DMS153 (cell line): ENCODE measurements at regions not wholly inside any gene's neighbourhood (a gene's known extent, or its start where the extent isn't known, plus 50 kb on each side); places are given as distances from the start of the nearest gene placed in this dataset.

ENCODE experiments used
- DNase-seq: peaks from one replicate; lab custom pipeline; 2025; lab: John Stamatoyannopoulos, UW

GRCh38 chr2:236673823-236674185 is 104.2 kb downstream of the ACKR3 start:
- no peak for DNase-seq

GRCh38 chr2:236674238-236674637 is 104.6 kb downstream of the ACKR3 start:
- no peak for DNase-seq

GRCh38 chr2:236674646-236675045 is 105.0 kb downstream of the ACKR3 start:
- no peak for DNase-seq

GRCh38 chr2:236675051-236675450 is 105.4 kb downstream of the ACKR3 start:
- no peak for DNase-seq

GRCh38 chr2:236675526-236675925 is 105.9 kb downstream of the ACKR3 start:
- DNase-seq: no peak

DNA sequence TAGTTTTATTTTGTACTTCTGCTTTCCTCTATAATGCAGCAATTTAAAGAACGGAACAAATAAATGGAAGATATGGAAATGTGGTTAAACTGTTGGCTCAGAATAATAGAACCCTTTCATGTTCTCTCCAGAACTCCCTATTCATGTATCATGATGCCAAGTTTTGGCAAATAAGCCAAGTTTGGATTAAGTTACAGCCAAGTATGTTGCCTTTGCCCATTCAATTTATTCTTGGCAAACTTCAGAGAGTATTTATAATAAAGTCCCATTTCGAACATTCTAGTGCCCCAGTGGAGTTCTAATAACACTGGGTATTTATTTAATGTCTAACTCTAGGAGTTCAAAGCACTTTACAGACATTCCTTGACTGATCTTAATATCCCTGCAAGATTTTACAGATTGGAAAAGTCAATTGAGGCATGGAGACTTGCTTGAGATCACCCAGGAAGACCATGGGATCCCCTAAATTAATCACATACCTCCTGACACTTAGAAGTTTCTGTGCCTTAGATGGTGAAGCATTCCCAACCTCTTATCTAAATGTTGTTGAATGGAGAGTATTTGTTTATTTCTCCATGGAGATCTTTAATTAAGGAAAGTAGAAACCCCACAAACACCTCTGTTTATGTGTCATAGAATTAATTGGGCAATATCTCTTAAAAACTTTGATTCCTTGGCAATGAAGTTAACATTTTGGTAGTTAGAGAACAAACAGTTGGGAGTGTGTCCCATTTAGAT is 106.7 kb downstream of the ACKR3 start:
- no peak for DNase-seq

DNA sequence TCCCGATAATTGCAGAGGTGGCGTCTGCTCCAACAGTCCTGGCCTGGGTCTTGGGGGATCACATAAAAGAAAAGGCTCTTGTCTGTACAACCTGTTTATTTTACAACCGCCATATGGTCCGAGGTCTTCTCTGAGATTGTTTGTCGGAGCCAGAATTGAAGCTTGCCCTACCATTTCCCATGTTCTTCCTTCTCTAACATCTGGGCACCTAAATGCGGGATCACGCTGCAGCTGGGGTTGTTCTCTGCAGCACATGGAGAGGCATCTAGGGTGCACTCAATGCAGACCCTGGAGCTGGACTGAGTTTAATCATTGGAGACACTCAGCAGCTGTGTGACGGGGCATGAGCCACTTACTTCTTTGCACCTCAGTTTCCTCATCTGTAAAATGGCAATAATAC is 107.7 kb downstream of the ACKR3 start:
- DNase-seq: no peak

- no peak for DNase-seq
Measured at GRCh38 chr2:236678307-236678975, 108.8 kb downstream of the ACKR3 start.

DNA sequence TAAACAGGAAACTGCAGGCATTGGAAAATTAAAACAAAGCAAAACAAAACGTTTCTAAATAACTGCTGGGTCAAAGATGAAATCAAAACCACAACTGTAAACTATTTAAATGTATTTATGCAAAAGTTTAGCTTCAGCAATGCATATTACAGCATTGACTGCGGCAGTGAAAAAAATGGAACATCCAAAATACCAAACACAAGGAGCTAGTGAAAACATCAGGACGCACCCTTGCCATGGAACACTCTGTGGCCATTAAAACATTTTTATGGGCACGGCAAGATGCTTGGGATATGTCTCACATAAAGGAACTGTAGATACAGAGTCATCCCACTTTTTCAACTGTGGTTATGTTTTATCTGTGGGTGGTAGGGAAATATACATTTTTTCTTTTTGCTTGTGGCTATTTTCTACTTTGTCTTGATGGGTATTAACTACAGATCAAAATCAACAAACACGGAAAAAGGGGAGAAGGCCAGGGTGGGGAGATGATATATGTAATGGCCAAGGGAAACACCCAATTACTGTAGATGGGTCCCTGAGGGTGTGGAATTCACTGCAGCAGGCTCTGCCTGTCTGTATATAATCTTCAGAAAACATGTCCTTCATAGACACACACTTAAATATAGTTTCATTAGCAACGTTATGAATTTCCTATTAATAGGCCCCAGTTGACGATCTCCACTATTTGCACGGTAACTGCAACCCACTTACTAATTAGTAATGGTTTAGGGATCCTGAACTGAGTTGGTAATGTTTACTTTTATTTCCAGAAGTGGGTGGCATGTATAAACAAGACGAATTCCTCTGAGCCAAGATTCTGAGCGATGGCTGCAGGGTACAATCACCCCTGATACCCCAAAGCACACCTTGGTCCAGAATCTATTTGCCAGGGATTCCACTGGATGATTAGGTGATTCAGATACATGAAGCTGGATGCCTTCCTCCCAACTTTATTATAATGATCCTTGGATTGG is 110.5 kb downstream of the ACKR3 start:
- DNase-seq: no peak

- DNase-seq: no peak
Measured at GRCh38 chr2:236682651-236683422, 113.2 kb downstream of the ACKR3 start.

GRCh38 chr2:236684504-236685256 is 115.1 kb downstream of the ACKR3 start:
- DNase-seq: no peak

DNA sequence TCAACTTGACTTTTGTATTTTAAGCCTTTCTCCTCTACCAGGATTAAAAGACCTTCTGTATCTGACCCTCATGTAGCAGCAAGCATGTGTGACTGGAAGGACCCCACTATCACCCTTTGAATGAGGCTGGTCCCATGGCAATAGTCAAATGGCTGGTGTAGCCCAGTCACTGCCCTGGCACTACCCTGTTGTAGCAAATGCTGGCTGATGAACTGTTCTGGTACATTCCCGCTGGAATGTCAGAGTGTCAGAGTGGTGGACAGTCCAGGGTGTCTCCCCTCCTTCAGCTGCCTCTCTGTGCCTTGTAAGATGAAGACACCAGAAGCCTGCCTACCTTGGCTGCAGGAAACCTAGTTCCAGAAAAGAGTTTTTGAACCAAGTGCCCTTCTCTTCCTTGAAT is 115.7 kb downstream of the ACKR3 start:
- no peak for DNase-seq

- no peak for DNase-seq
Measured at GRCh38 chr2:236685979-236686520, 116.4 kb downstream of the ACKR3 start.

DNA sequence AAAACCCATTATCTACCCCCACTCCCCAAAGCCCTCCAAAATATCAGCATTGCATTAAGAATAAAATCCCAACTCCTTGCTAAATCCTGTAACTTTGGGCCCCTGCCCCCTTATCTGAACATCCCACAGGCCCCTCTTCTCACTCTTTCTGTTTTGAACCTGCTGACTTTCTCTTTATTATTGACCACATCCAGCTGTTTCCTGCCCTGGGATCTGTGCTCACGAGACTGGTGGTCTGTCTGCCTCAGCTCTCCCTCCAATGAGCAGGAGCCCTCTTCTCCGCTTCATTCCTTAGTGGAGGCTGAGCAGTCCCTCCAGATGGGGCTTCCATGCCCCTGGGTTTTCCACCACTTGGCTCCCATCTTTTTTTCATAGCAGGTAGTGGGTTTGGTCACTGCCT is 116.9 kb downstream of the ACKR3 start:
- DNase-seq: no peak

- DNase-seq: no peak
Measured at GRCh38 chr2:236687296-236687965, 117.8 kb downstream of the ACKR3 start.

DNA sequence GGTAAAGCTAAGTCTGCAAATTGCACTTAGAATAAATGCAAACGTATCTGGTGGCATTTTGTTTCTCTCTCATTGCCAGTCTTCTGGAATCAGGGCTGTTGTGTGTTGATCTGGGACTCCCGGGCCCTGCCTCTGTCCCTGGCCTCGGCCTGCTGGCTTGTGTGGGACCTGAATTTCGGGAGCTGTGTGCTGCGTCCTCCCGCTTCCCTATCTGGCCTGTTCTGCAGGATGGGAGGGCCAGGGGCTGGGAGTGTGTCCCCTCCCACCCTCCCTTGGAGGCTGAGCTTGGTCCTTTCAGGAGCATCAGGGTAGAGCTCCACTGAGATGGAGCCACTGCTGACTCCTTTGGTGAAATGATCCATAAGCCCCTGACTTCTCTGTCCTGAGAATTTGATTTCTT is 118.5 kb downstream of the ACKR3 start:
- DNase-seq: no peak

- DNase-seq: no peak
Measured at GRCh38 chr2:236688563-236689392, 119.2 kb downstream of the ACKR3 start.

DNA sequence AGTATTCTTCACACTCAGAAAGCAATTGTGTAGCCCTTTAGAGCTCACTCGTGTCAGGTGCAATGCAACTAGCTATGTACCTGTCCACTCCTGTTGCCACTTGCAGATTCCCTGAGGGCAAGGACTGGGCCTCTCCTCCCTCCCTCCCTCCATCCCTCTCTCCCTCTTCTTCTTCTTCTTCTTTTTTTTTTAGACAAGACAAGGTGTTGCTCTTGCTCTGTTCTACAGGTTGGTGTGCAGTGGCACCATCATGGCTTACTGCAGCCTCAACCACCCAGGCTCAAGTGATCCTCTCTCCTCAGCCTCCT is 119.7 kb downstream of the ACKR3 start:
- no peak for DNase-seq

DNA sequence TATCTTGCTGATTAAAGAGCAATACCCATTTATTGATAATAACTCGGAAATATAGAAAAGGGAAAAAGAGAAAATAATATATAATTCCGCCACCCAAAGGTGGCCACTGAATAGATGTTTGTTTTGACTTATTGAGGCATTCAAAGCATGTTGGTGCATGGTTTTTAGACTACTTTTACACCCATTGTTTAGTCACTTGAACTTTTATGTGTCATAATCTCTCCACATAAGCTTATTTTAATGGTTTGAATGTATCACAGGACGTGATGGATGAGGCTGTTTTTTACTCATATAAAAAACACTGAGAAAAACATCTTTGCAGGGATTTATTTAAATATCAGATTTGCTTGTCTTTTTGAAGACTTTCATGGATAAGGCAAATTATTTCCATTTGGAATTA is 120.4 kb downstream of the ACKR3 start:
- DNase-seq: no peak

DNA sequence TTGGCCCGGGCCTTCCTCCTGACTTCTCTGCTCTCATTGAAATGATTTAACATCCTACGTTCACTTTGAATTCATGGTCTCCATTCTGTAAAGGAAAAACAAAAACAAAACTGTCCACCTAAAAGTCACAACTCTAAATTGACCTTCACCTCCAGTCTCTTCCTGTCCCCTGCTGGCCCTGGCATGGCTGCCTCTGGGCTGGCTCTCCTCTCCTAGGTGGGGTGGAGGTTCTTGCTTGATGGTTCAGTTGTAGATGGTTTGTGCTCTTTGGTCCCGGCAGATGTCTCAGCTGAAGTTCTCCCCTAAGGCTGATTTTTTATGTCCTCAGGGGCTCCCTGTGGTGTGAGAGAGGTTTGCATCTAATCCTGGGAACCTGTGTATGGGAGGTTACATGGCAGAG is 121.1 kb downstream of the ACKR3 start:
- no peak for DNase-seq
